HCT116 (cell line): ENCODE measurements at regions not wholly inside any gene's neighbourhood (a gene's known extent, or its start where the extent isn't known, plus 50 kb on each side); places are given as distances from the start of the nearest gene placed in this dataset.

Experiments
- ATAC-seq: fragments of 200-7000 bp; cut with Tn5 transposase; 2 replicates; pipeline ENCODE4 v1.9.1; 2020; ENCODE audit warnings: mild to moderate bottlenecking, moderate library complexity
- BruUV-seq: library from RNA; stranded (reverse); fragments of 400-500 nt; replicated peaks from 2 replicates; lab custom pipeline; 2021; lab: Mats Ljungman, UMichigan
- CTCF ChIA-PET: fragments of 300-600 bp; sonication (Branson Sonifier 250); formaldehyde crosslinking; loops from one replicate; lab custom pipeline; 2021; ENCODE audit warnings: antibody characterized with exemption; lab: Charles Lee
- POLR2A ChIA-PET: fragments of 300-600, 350-600 bp; sonication (Branson Sonifier 250); formaldehyde crosslinking; loops from one replicate; lab custom pipeline; 2021; ENCODE audit warnings: antibody characterized with exemption; lab: Charles Lee
- RAD21 ChIA-PET, 2 experiments: fragments of 300-600 bp; sonication (Branson Sonifier 250); formaldehyde crosslinking; loops; one replicate each; lab custom pipeline; 2023; ENCODE audit warnings: low total read pairs in 2 of 2; ENCODE audit not compliant: uncharacterized antibody in 2 of 2, unreplicated experiment in 2 of 2, low non-redundant PET in 1 of 2; lab: Charles Lee
- DNase-seq: peaks from one replicate; pipeline ENCODE4 v3.0.0-alpha.2; 2010; ENCODE audit warnings: low read depth, low spot score
- H2AFZ ChIP-seq: fragments of 200-600 bp; shearing (Covaris generic), sonication (generic); 2 replicates; pipeline ENCODE4 v1.6.1; 2017; ENCODE audit warnings: low read depth, mixed run types, mixed read lengths, antibody characterized with exemption, low read length; ENCODE audit not compliant: poor library complexity, severe bottlenecking
- H3K27ac ChIP-seq: 2 replicates; pipeline ENCODE4 v1.5.1; 2012; ENCODE audit warnings: low read depth, low read length
- H3K27me3 ChIP-seq: fragments of 200-600 bp; sonication (generic); 2 replicates; pipeline ENCODE4 v1.6.1; 2016; ENCODE audit warnings: mixed run types, low read length, mixed read lengths; ENCODE audit not compliant: insufficient read depth
- H3K36me3 ChIP-seq, 2 experiments: fragments of 200-500 bp in 1 of 2; fragments of 200-600 bp in 1 of 2; sonication (Bioruptor generic) in 1 of 2; sonication (generic) in 1 of 2; 2 replicates each; pipeline versions ENCODE4 v1.5.1 to v1.6.1; 2014 to 2016; ENCODE audit warnings: low read length in 2 of 2, inconsistent platforms in 1 of 2, mixed read lengths in 1 of 2, mixed run types in 1 of 2; ENCODE audit not compliant: insufficient read depth in 2 of 2, control insufficient read depth in 1 of 2
- H3K4me1 ChIP-seq, 2 experiments: fragments of 200-600 bp in 1 of 2; sonication (generic) in 1 of 2; 2 replicates each; pipeline versions ENCODE4 v1.5.1 to v1.6.1; 2012 to 2017; ENCODE audit warnings: low read length in 2 of 2, inconsistent platforms in 1 of 2, mild to moderate bottlenecking in 1 of 2, mixed read lengths in 1 of 2, mixed run types in 1 of 2, moderate library complexity in 1 of 2; ENCODE audit not compliant: insufficient read depth in 2 of 2, control insufficient read depth in 1 of 2
- H3K4me2 ChIP-seq: fragments of 200-600 bp; sonication (generic); 2 replicates; pipeline ENCODE4 v1.6.1; 2017; ENCODE audit warnings: mixed run types, low read length, mixed read lengths
- H3K4me3 ChIP-seq, 2 experiments: fragments of 200-600 bp in 1 of 2; sonication (generic) in 1 of 2; replicated peaks in 1 of 2; 2 replicates each; pipeline ENCODE4 v1.5.1; 2011 to 2016; ENCODE audit warnings: low read length in 2 of 2, control low read depth in 1 of 2, low read depth in 1 of 2, mild to moderate bottlenecking in 1 of 2, mixed read lengths in 1 of 2, mixed run types in 1 of 2
- H3K79me2 ChIP-seq: fragments of 200-600 bp; sonication (generic); 2 replicates; pipeline ENCODE4 v1.6.1; 2017; ENCODE audit warnings: mild to moderate bottlenecking, mixed run types, low read length, moderate library complexity, mixed read lengths; ENCODE audit not compliant: insufficient read depth
- H3K9ac ChIP-seq: fragments of 200-600 bp; sonication (generic); 2 replicates; pipeline ENCODE4 v1.6.1; 2016; ENCODE audit warnings: low read length, mixed read lengths
- H3K9me2 ChIP-seq: fragments of 200-600 bp; sonication (generic), shearing (Covaris generic); 2 replicates; pipeline ENCODE4 v1.6.1; 2017; ENCODE audit warnings: mixed run types, mild to moderate bottlenecking, moderate library complexity; ENCODE audit not compliant: insufficient read depth
- H3K9me3 ChIP-seq, 2 experiments: fragments of 200-500 bp in 1 of 2; fragments of 200-600 bp in 1 of 2; sonication (Bioruptor generic) in 1 of 2; sonication (generic) in 1 of 2; 2 replicates each; pipeline ENCODE4 v1.6.1; 2014 to 2017; ENCODE audit warnings: low read length in 2 of 2, mixed read lengths in 2 of 2, inconsistent platforms in 1 of 2, low read depth in 1 of 2, mild to moderate bottlenecking in 1 of 2, mixed run types in 1 of 2, moderate library complexity in 1 of 2; ENCODE audit not compliant: control insufficient read depth in 1 of 2, insufficient read depth in 1 of 2
- H4K20me1 ChIP-seq: fragments of 200-600 bp; sonication (generic), shearing (Covaris generic); 2 replicates; pipeline ENCODE4 v1.6.1; 2017; ENCODE audit warnings: mixed run types, mild to moderate bottlenecking, moderate library complexity; ENCODE audit not compliant: insufficient read depth
- CBX3 ChIP-seq: IDR thresholded peaks from 2 replicates; pipeline ENCODE4 v1.6.1; 2012; ENCODE audit warnings: low read depth
- EGR1 ChIP-seq: IDR thresholded peaks from 2 replicates; pipeline ENCODE4 v1.6.1; 2012; ENCODE audit warnings: low read depth
- EZH2 ChIP-seq: fragments of 200-600 bp; sonication (generic); IDR thresholded peaks from 2 replicates; pipeline ENCODE4 v1.6.1; 2017; ENCODE audit warnings: antibody characterized with exemption, mixed run types
- EZH2phosphoT487 ChIP-seq: fragments of 200-600 bp; IDR thresholded peaks from 2 replicates; pipeline ENCODE4 v1.6.1; 2018; ENCODE audit warnings: antibody characterized with exemption, borderline replicate concordance
- FOSL1 ChIP-seq: IDR thresholded peaks from 2 replicates; pipeline ENCODE4 v1.6.1; 2012; ENCODE audit warnings: low read depth
- JUND ChIP-seq: IDR thresholded peaks from 2 replicates; pipeline ENCODE4 v1.6.1; 2012
- POLR2A ChIP-seq: IDR thresholded peaks from 2 replicates; pipeline ENCODE4 v1.7.0; 2011; ENCODE audit warnings: borderline replicate concordance; ENCODE audit not compliant: insufficient read depth, insufficient read length; ENCODE audit errors: extremely low read depth
- RAD21 ChIP-seq: IDR thresholded peaks from 2 replicates; pipeline ENCODE4 v1.6.1; 2012; ENCODE audit warnings: low read depth, mild to moderate bottlenecking
- REST ChIP-seq: IDR thresholded peaks from 2 replicates; pipeline ENCODE4 v1.6.1; 2012; ENCODE audit warnings: low read depth
- SIN3A ChIP-seq: IDR thresholded peaks from 2 replicates; pipeline ENCODE4 v1.6.1; 2012; ENCODE audit warnings: low read depth
- SP1 ChIP-seq: IDR thresholded peaks from 2 replicates; pipeline ENCODE4 v1.6.1; 2012; ENCODE audit warnings: low read depth
- SRF ChIP-seq: IDR thresholded peaks from 2 replicates; pipeline ENCODE4 v1.6.1; 2012; ENCODE audit warnings: low read depth
- TCF7L2 ChIP-seq: IDR thresholded peaks from 2 replicates; pipeline ENCODE4 v1.7.0; 2011; ENCODE audit warnings: borderline replicate concordance, inconsistent platforms; ENCODE audit not compliant: insufficient read depth, insufficient read length; ENCODE audit errors: extremely low read depth
- YY1 ChIP-seq: IDR thresholded peaks from 2 replicates; pipeline ENCODE4 v1.6.1; 2011; ENCODE audit warnings: low read length, low read depth, moderate library complexity, mild to moderate bottlenecking; ENCODE audit not compliant: insufficient replicate concordance; ENCODE audit errors: extremely low read depth
- ZFX ChIP-seq: fragments of 450-650 bp; IDR thresholded peaks from 2 replicates; pipeline ENCODE4 v1.6.1; 2017
- ZNF274 ChIP-seq: fragments of 200-500 bp; sonication (Bioruptor generic); IDR thresholded peaks from 2 replicates; pipeline ENCODE4 v1.6.1; 2014; ENCODE audit warnings: mild to moderate bottlenecking, low read depth, low read length, inconsistent platforms
- intact Hi-C: fragments of 100-400 bp; cut with micrococcal nuclease; formaldehyde crosslinking; loops from 2 replicates; pipeline ENCODE4 v1.10.0; 2022
- TF ChIP-seq, protein P1 (sequence below): IDR thresholded peaks from 2 replicates; pipeline ENCODE4 v1.6.1; 2012
- TF ChIP-seq, protein P2 (sequence below): IDR thresholded peaks from 2 replicates; pipeline ENCODE4 v1.6.1; 2011; ENCODE audit warnings: mild to moderate bottlenecking, low read length, moderate library complexity; ENCODE audit not compliant: insufficient replicate concordance; ENCODE audit errors: extremely low read depth
- TF ChIP-seq, protein P3 (sequence below): IDR thresholded peaks from 2 replicates; pipeline ENCODE4 v1.6.1; 2012

GRCh38 chr4:29390921-29391320 is 1329.2 kb upstream of the PCDH7 start:
- H3K9ac ChIP-seq, result no peak overlapping the region
- TF ChIP-seq EGR1, result no peak
- no peak for TF ChIP-seq ZFX
- no peak for TF ChIP-seq SRF
- TF ChIP-seq, protein P1, sequence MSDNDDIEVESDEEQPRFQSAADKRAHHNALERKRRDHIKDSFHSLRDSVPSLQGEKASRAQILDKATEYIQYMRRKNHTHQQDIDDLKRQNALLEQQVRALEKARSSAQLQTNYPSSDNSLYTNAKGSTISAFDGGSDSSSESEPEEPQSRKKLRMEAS, result no peak
- TF ChIP-seq, protein P2, sequence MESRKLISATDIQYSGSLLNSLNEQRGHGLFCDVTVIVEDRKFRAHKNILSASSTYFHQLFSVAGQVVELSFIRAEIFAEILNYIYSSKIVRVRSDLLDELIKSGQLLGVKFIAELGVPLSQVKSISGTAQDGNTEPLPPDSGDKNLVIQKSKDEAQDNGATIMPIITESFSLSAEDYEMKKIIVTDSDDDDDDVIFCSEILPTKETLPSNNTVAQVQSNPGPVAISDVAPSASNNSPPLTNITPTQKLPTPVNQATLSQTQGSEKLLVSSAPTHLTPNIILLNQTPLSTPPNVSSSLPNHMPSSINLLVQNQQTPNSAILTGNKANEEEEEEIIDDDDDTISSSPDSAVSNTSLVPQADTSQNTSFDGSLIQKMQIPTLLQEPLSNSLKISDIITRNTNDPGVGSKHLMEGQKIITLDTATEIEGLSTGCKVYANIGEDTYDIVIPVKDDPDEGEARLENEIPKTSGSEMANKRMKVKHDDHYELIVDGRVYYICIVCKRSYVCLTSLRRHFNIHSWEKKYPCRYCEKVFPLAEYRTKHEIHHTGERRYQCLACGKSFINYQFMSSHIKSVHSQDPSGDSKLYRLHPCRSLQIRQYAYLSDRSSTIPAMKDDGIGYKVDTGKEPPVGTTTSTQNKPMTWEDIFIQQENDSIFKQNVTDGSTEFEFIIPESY, result no peak
- TF ChIP-seq SP1, result no peak
- TF ChIP-seq, protein P3, sequence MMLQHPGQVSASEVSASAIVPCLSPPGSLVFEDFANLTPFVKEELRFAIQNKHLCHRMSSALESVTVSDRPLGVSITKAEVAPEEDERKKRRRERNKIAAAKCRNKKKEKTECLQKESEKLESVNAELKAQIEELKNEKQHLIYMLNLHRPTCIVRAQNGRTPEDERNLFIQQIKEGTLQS, result no peak
- no peak for TF ChIP-seq REST
- TF ChIP-seq JUND, result no peak
- no peak for TF ChIP-seq FOSL1
- TF ChIP-seq TCF7L2, result no peak
- no peak for TF ChIP-seq POLR2A
- TF ChIP-seq ZNF274, result no peak
- TF ChIP-seq CBX3, result no peak
- no peak for TF ChIP-seq EZH2phosphoT487
- no peak for TF ChIP-seq YY1
- TF ChIP-seq RAD21, result no peak
- no peak for TF ChIP-seq EZH2
- no peak for TF ChIP-seq SIN3A
- no peaks in the 10 kb centered on the region for H3K79me2 ChIP-seq
- no peak overlapping the region for H3K27ac ChIP-seq
- intact Hi-C loops, result no loop called here
- H3K4me1 ChIP-seq, result no peaks in the 10 kb centered on the region
- no peak overlapping the region for H2AFZ ChIP-seq
- DNase-seq, result no peak
- H3K27me3 ChIP-seq, result no peaks in the 10 kb centered on the region
- ATAC-seq, result no peak
- ChIA-PET RAD21 (no interaction called here), POLR2A (no interaction called here), CTCF (no interaction called here)
- no peaks in the 10 kb centered on the region for H4K20me1 ChIP-seq
- H3K4me3 ChIP-seq, result no peak overlapping the region
- H3K36me3 ChIP-seq, result no peaks in the 10 kb centered on the region
- H3K9me3 ChIP-seq, result no peaks in the 10 kb centered on the region
- no peaks in the 10 kb centered on the region for H3K9me2 ChIP-seq
- BruUV-seq, result no TSS peak
- no peak overlapping the region for H3K4me2 ChIP-seq
